NB4 (cell line): ENCODE measurements at regions not wholly inside any gene's neighbourhood (a gene's known extent, or its start where the extent isn't known, plus 50 kb on each side); places are given as distances from the start of the nearest gene placed in this dataset.

Experiments
- MYC ChIP-seq: IDR thresholded peaks from 2 replicates; pipeline ENCODE4 v1.6.1; 2011; ENCODE audit warnings: low read depth, low read length
- POLR2A ChIP-seq: IDR thresholded peaks from 2 replicates; pipeline ENCODE4 v1.6.1; 2011; ENCODE audit warnings: mild to moderate bottlenecking; ENCODE audit not compliant: insufficient read length; ENCODE audit errors: extremely low read depth
- TF ChIP-seq, protein P1 (sequence below): IDR thresholded peaks from one replicate; pipeline ENCODE4 v1.5.1; 2012; ENCODE audit warnings: low read depth, low read length
- TF ChIP-seq, protein P2 (sequence below): IDR thresholded peaks from 2 replicates; pipeline ENCODE4 v1.6.1; 2011; ENCODE audit warnings: low read depth, low read length

DNA sequence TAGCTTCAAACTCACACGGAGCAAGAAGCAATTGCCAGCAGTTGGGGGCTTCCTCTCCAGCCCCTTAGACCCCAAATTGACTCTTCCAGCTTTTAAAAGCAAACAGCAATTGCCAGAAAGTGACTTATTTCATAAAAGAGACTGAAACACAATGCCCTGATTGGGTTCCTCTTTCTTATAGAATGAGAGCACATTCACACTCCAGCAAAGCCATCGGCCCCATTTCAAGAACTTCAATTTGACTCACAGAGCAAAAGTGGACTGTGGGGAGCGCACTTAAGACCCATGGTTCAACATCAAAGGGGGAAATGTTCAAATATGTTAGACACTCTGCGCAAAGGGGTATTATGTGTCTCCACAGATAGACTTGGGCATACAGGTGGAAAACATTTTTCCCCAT, 484.7 kb downstream of the BCL11A start:
- TF ChIP-seq, protein P1, sequence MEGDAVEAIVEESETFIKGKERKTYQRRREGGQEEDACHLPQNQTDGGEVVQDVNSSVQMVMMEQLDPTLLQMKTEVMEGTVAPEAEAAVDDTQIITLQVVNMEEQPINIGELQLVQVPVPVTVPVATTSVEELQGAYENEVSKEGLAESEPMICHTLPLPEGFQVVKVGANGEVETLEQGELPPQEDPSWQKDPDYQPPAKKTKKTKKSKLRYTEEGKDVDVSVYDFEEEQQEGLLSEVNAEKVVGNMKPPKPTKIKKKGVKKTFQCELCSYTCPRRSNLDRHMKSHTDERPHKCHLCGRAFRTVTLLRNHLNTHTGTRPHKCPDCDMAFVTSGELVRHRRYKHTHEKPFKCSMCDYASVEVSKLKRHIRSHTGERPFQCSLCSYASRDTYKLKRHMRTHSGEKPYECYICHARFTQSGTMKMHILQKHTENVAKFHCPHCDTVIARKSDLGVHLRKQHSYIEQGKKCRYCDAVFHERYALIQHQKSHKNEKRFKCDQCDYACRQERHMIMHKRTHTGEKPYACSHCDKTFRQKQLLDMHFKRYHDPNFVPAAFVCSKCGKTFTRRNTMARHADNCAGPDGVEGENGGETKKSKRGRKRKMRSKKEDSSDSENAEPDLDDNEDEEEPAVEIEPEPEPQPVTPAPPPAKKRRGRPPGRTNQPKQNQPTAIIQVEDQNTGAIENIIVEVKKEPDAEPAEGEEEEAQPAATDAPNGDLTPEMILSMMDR, result no peak
- TF ChIP-seq POLR2A (no peak), MYC (no peak)
- TF ChIP-seq, protein P2, sequence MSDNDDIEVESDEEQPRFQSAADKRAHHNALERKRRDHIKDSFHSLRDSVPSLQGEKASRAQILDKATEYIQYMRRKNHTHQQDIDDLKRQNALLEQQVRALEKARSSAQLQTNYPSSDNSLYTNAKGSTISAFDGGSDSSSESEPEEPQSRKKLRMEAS, result no peak
